PC-9 (cell line): ENCODE measurements at regions not wholly inside any gene's neighbourhood (a gene's known extent, or its start where the extent isn't known, plus 50 kb on each side); places are given as distances from the start of the nearest gene placed in this dataset.

ENCODE experiments used
- BruUV-seq: library from RNA; stranded (reverse); fragments of 400-500 nt; replicated peaks from 2 replicates; lab custom pipeline; 2021; lab: Mats Ljungman, UMichigan
- CTCF ChIA-PET: fragments of 300-600 bp; sonication (Branson Sonifier 250); formaldehyde crosslinking; loops from one replicate; lab custom pipeline; 2022; ENCODE audit warnings: antibody characterized with exemption; lab: Charles Lee
- POLR2A ChIA-PET: fragments of 300-600 bp; sonication (Branson Sonifier 250); formaldehyde crosslinking; loops from one replicate; lab custom pipeline; 2022; ENCODE audit warnings: antibody characterized with exemption; ENCODE audit not compliant: unreplicated experiment; lab: Charles Lee
- DNase-seq, 2 experiments: peaks; one replicate each; pipeline versions ENCODE4 v3.0.0 to v3.0.0-alpha.2; 2015 to 2022; ENCODE audit warnings: mixed read lengths in 1 of 2
- H2AFZ ChIP-seq: fragments of 200-600 bp; sonication (generic); 2 replicates; pipeline ENCODE4 v1.8.1; 2017; ENCODE audit warnings: antibody characterized with exemption
- H3F3A ChIP-seq: fragments of 200-600 bp; sonication (generic); 2 replicates; pipeline ENCODE4 v1.8.1; 2017; ENCODE audit warnings: antibody characterized with exemption, mild to moderate bottlenecking, low read depth; ENCODE audit not compliant: insufficient read depth
- H3K27ac ChIP-seq: fragments of 200-600 bp; sonication (generic); 2 replicates; pipeline ENCODE4 v1.6.1; 2016; ENCODE audit warnings: mixed run types
- H3K27me3 ChIP-seq: fragments of 200-600 bp; sonication (generic); 2 replicates; pipeline ENCODE4 v1.6.1; 2016; ENCODE audit warnings: low read depth, mixed run types; ENCODE audit not compliant: insufficient read depth
- H3K36me3 ChIP-seq: fragments of 200-600 bp; sonication (generic); 2 replicates; pipeline ENCODE4 v1.6.1; 2016; ENCODE audit warnings: low read depth, mixed run types
- H3K4me1 ChIP-seq: fragments of 200-600 bp; sonication (generic); replicated peaks from 2 replicates; pipeline ENCODE4 v1.6.1; 2016; ENCODE audit warnings: mixed run types; ENCODE audit not compliant: insufficient read depth
- H3K4me2 ChIP-seq: fragments of 200-600 bp; sonication (generic); 2 replicates; pipeline ENCODE4 v1.6.1; 2017; ENCODE audit warnings: mixed run types
- H3K4me3 ChIP-seq: fragments of 200-600 bp; sonication (generic); 2 replicates; pipeline ENCODE4 v1.6.1; 2016; ENCODE audit warnings: mixed run types
- H3K79me2 ChIP-seq: fragments of 200-600 bp; sonication (generic); 2 replicates; pipeline ENCODE4 v1.6.1; 2017; ENCODE audit warnings: low read depth, mixed run types
- H3K9me2 ChIP-seq: fragments of 200-600 bp; sonication (generic); 2 replicates; pipeline ENCODE4 v1.8.1; 2017; ENCODE audit warnings: mild to moderate bottlenecking; ENCODE audit not compliant: insufficient read depth
- H3K9me3 ChIP-seq: fragments of 200-600 bp; sonication (generic); 2 replicates; pipeline ENCODE4 v1.8.1; 2016; ENCODE audit warnings: low read depth; ENCODE audit not compliant: insufficient read depth
- H4K20me1 ChIP-seq: fragments of 200-600 bp; sonication (generic); 2 replicates; pipeline ENCODE4 v1.8.1; 2017; ENCODE audit not compliant: insufficient read depth
- EZH2 ChIP-seq: fragments of 200-600 bp; sonication (generic); IDR thresholded peaks from 2 replicates; pipeline ENCODE4 v1.8.0; 2017; ENCODE audit warnings: antibody characterized with exemption, low read depth
- intact Hi-C: fragments of 100-400 bp; cut with micrococcal nuclease; formaldehyde crosslinking; loops from one replicate; pipeline ENCODE4 v1.10.0; 2022; ENCODE audit not compliant: unreplicated experiment
- TF ChIP-seq, protein P1 (sequence below): fragments of 200-600 bp; sonication (generic); conservative IDR thresholded peaks from 2 replicates; pipeline ENCODE4 v1.6.1; 2017; ENCODE audit warnings: mixed run types, antibody characterized with exemption, mild to moderate bottlenecking, moderate library complexity

DNA sequence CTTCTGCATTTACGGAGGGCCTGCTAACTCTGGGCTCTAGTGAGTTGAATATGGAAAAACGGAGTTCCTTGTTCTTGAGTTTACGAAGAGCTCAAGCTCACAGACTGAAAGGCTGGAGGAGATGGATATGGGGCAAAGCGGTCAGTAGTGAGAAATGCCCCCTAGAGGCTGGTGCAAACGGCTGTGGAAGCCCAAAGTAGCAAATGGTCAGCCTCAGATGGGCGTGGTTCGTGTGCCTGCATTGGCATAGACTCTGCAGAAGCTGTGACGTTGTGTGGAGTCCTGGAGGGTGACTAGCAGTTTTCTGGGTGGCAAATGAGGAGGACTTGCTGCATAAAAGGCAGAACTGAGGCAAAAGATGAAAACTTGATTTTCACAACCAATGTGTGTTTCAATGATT, 93.6 kb upstream of the TWIST2 start:
- intact Hi-C loops, result no loop called here
- 0 out of 2 replicates have a peak, but pooled peaks cover 5% of the 10 kb centered on the region for H3K9me3 ChIP-seq
- H3K36me3 ChIP-seq, result no peaks in the 10 kb centered on the region
- ChIA-PET CTCF (interaction anchor here (0.7 kb wide), 2 partner anchors 331 to 386 kb away, joined by 3 read pairs; no protein-coding TSS in a partner anchor), POLR2A (no interaction called here)
- H3K4me2 ChIP-seq, result no peak overlapping the region
- no peaks in the 10 kb centered on the region for H3F3A ChIP-seq
- H3K4me3 ChIP-seq, result no peak overlapping the region
- no peaks in the 10 kb centered on the region for H3K79me2 ChIP-seq
- no peaks in the 10 kb centered on the region for H3K4me1 ChIP-seq
- H3K27ac ChIP-seq, result no peak overlapping the region
- no peak overlapping the region for H2AFZ ChIP-seq
- H4K20me1 ChIP-seq, result no peaks in the 10 kb centered on the region
- H3K9me2 ChIP-seq, result no peaks in the 10 kb centered on the region
- BruUV-seq, result no TSS peak
- H3K27me3 ChIP-seq, result peaks cover 63% of the 10 kb centered on the region
- TF ChIP-seq EZH2, result no peak
- TF ChIP-seq, protein P1, sequence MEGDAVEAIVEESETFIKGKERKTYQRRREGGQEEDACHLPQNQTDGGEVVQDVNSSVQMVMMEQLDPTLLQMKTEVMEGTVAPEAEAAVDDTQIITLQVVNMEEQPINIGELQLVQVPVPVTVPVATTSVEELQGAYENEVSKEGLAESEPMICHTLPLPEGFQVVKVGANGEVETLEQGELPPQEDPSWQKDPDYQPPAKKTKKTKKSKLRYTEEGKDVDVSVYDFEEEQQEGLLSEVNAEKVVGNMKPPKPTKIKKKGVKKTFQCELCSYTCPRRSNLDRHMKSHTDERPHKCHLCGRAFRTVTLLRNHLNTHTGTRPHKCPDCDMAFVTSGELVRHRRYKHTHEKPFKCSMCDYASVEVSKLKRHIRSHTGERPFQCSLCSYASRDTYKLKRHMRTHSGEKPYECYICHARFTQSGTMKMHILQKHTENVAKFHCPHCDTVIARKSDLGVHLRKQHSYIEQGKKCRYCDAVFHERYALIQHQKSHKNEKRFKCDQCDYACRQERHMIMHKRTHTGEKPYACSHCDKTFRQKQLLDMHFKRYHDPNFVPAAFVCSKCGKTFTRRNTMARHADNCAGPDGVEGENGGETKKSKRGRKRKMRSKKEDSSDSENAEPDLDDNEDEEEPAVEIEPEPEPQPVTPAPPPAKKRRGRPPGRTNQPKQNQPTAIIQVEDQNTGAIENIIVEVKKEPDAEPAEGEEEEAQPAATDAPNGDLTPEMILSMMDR, result peak; percentile 54; the same call in 1 of the 2 replicates
- DNase-seq, result peak in 1 of 2 experiments; percentile 30

DNA sequence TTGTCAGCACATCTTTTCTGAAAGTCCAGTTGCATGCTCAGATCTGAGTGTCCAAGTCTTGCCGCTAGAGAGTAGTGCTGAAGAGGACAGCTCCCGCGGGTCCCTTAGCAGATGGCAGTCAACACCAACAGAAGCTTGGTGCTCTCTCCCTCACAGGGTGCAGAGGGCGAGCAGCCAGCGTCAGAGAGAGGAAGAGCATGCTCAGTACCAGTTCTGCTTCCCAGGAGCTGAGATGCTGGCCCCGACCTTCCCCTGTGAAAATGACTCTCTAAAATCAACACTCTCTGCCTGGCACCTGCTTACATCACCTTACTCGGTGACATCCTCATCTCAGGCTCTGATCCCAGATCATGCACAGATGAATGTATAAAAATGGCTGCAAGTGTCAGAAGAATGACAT, 86.0 kb upstream of the TWIST2 start:
- POLR2A ChIA-PET, result no interaction called here
- no peaks in the 10 kb centered on the region for H3K9me2 ChIP-seq
- no peaks in the 10 kb centered on the region for H4K20me1 ChIP-seq
- H3K9me3 ChIP-seq, result no peaks in the 10 kb centered on the region
- no peak for DNase-seq
- H3K79me2 ChIP-seq, result no peaks in the 10 kb centered on the region
- H3K4me1 ChIP-seq, result no peaks in the 10 kb centered on the region
- H3K27me3 ChIP-seq, result peaks cover 74% of the 10 kb centered on the region
- no peak overlapping the region for H3K27ac ChIP-seq
- H2AFZ ChIP-seq, result no peak overlapping the region
- no peak overlapping the region for H3K4me2 ChIP-seq
- no peak overlapping the region for H3K4me3 ChIP-seq
- intact Hi-C loops, result no loop called here
- no TSS peak for BruUV-seq
- CTCF ChIA-PET, result no interaction called here
- H3F3A ChIP-seq, result no peaks in the 10 kb centered on the region
- H3K36me3 ChIP-seq, result no peaks in the 10 kb centered on the region
- TF ChIP-seq, protein P1, result no peak
- TF ChIP-seq EZH2, result no peak

DNA sequence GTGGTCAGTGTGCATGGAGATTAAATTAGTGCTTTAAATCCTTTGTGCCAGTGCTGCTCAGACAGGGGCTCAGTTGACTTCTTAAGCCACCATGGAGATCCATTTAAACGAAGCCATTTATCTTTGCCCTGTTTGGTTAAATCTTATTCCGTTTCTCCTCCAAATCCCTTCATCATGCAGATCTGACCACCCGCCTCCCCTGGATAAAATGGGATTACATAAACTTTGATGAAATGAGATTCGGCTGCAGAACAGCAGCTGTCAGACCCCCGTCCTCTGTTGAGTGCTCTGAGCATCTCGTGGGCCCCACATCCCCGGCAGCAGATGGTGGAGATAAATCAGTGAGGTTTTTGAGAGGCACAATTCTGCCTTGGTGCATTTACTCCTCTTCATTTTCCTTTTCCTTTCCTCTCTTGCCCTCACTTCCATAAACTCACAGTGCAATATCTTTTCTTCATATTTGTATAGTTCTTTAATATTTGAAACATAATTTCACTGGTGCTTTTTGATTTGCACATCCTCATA, 84.4 kb upstream of the TWIST2 start:
- no peak overlapping the region for H3K4me3 ChIP-seq
- H3K4me2 ChIP-seq, result no peak overlapping the region
- H3K27me3 ChIP-seq, result peaks cover 75% of the 10 kb centered on the region
- H3K79me2 ChIP-seq, result no peaks in the 10 kb centered on the region
- TF ChIP-seq, protein P1, result no peak
- no peak for TF ChIP-seq EZH2
- no peak overlapping the region for H3K27ac ChIP-seq
- H2AFZ ChIP-seq, result no peak overlapping the region
- H3K9me2 ChIP-seq, result no peaks in the 10 kb centered on the region
- H3K9me3 ChIP-seq, result no peaks in the 10 kb centered on the region
- H4K20me1 ChIP-seq, result no peaks in the 10 kb centered on the region
- no peaks in the 10 kb centered on the region for H3K4me1 ChIP-seq
- DNase-seq, result no peak
- POLR2A ChIA-PET, result interaction anchor here (0.6 kb wide), 1 partner anchor 1297 kb away, joined by 3 read pairs; no protein-coding TSS in a partner anchor
- no TSS peak for BruUV-seq
- intact Hi-C loops, result no loop called here
- CTCF ChIA-PET, result interaction anchor here (0.6 kb wide), 1 partner anchor 17 kb away, joined by 6 read pairs; no protein-coding TSS in a partner anchor
- no peaks in the 10 kb centered on the region for H3F3A ChIP-seq
- H3K36me3 ChIP-seq, result no peaks in the 10 kb centered on the region
